ENCODE measurements at regions not wholly inside any gene's neighbourhood (a gene's known extent, or its start where the extent isn't known, plus 50 kb on each side); places are given as distances from the start of the nearest gene placed in this dataset.
A peak's percentile ranks its signal among the peaks of the same experiment; 100 is the strongest.

- H3F3A ChIP-seq (ENCODE audit: insufficient read depth, low read depth), result no peaks in the 10 kb centered on the region
- no peak overlapping the region for H3K4me2 ChIP-seq
- no peaks in the 10 kb centered on the region for H3K27me3 ChIP-seq (ENCODE audit: insufficient read depth, low read depth)
- POLR2A ChIA-PET (ENCODE audit: unreplicated experiment), result no interaction called here
- DNase-seq, result no peak
- no peaks in the 10 kb centered on the region for H3K79me2 ChIP-seq (ENCODE audit: low read depth)
- CTCF ChIA-PET, result no interaction called here
- H3K9me2 ChIP-seq (ENCODE audit: insufficient read depth), result no peaks in the 10 kb centered on the region
- H3K36me3 ChIP-seq (ENCODE audit: low read depth), result no peaks in the 10 kb centered on the region
- no peak overlapping the region for H2AFZ ChIP-seq
- H3K9me3 ChIP-seq (ENCODE audit: insufficient read depth, low read depth), result no peaks in the 10 kb centered on the region
- H4K20me1 ChIP-seq (ENCODE audit: insufficient read depth), result no peaks in the 10 kb centered on the region
- H3K4me3 ChIP-seq, result no peak overlapping the region
- intact Hi-C loops (cut with micrococcal nuclease; ENCODE audit: unreplicated experiment), result no loop called here
- H3K4me1 ChIP-seq (replicated peaks; ENCODE audit: insufficient read depth), result no peaks in the 10 kb centered on the region
- BruUV-seq (replicated peaks), result no TSS peak
- TF ChIP-seq EZH2 (IDR thresholded peaks at IDR 0.05; ENCODE audit: low read depth), result no peak
- TF ChIP-seq CTCF (conservative IDR thresholded peaks at IDR 0.05), result no peak
- no peak overlapping the region for H3K27ac ChIP-seq
Measured at GRCh38 chr10:56012101-56012500, 349.0 kb downstream of the ZWINT start.

DNA sequence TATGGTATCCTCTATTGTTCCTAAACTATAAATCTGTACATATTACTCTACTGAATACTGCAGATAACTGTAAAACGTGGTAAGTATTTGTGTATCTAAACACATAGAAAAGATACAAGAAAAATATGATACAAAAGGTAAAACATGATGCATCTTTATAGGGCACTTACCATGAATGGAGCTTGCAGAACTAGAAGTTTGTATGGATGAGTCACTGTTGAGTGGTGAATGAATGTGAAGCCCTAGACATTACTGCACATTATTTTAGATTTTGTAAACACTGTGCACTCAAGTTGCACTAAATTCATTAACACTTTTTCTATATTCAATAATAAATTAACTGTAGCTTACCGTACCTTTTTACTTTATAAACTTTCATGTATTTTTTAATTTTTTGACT is 357.5 kb downstream of the ZWINT start:
- Histone ChIP-seq H3K4me1 (replicated peaks; ENCODE audit: insufficient read depth) (no peaks in the 10 kb centered on the region), H3K9me2 (ENCODE audit: insufficient read depth) (no peaks in the 10 kb centered on the region), H3K27ac (no peak overlapping the region), H3K4me2 (no peak overlapping the region), H3K4me3 (no peak overlapping the region), H2AFZ (no peak overlapping the region), H3K79me2 (ENCODE audit: low read depth) (no peaks in the 10 kb centered on the region), H3K9me3 (ENCODE audit: insufficient read depth, low read depth) (no peaks in the 10 kb centered on the region), H4K20me1 (ENCODE audit: insufficient read depth) (no peaks in the 10 kb centered on the region), H3F3A (ENCODE audit: insufficient read depth, low read depth) (no peaks in the 10 kb centered on the region), H3K36me3 (ENCODE audit: low read depth) (no peaks in the 10 kb centered on the region), H3K27me3 (ENCODE audit: insufficient read depth, low read depth) (no peaks in the 10 kb centered on the region)
- intact Hi-C loops (cut with micrococcal nuclease; ENCODE audit: unreplicated experiment), result no loop called here
- POLR2A ChIA-PET (ENCODE audit: unreplicated experiment), result no interaction called here
- TF ChIP-seq EZH2 (IDR thresholded peaks at IDR 0.05; ENCODE audit: low read depth) (no peak), CTCF (conservative IDR thresholded peaks at IDR 0.05) (no peak)
- no peak for DNase-seq
- BruUV-seq (replicated peaks), result no TSS peak
- CTCF ChIA-PET, result no interaction called here

GRCh38 chr10:55989188-55989587 is 371.9 kb downstream of the ZWINT start:
- Histone ChIP-seq H3K27me3 (ENCODE audit: insufficient read depth, low read depth) (no peaks in the 10 kb centered on the region), H3K79me2 (ENCODE audit: low read depth) (no peaks in the 10 kb centered on the region), H3K4me1 (replicated peaks; ENCODE audit: insufficient read depth) (no peaks in the 10 kb centered on the region), H3K9me2 (ENCODE audit: insufficient read depth) (no peaks in the 10 kb centered on the region), H3F3A (ENCODE audit: insufficient read depth, low read depth) (no peaks in the 10 kb centered on the region), H2AFZ (no peak overlapping the region), H4K20me1 (ENCODE audit: insufficient read depth) (no peaks in the 10 kb centered on the region), H3K4me2 (no peak overlapping the region), H3K36me3 (ENCODE audit: low read depth) (no peaks in the 10 kb centered on the region), H3K9me3 (ENCODE audit: insufficient read depth, low read depth) (no peaks in the 10 kb centered on the region), H3K27ac (no peak overlapping the region), H3K4me3 (no peak overlapping the region)
- TF ChIP-seq CTCF (conservative IDR thresholded peaks at IDR 0.05) (peak; percentile 39; the same call in 1 of the 2 replicates), EZH2 (IDR thresholded peaks at IDR 0.05; ENCODE audit: low read depth) (no peak)
- DNase-seq, result no peak
- ChIA-PET POLR2A (ENCODE audit: unreplicated experiment) (no interaction called here), CTCF (no interaction called here)
- intact Hi-C loops (cut with micrococcal nuclease; ENCODE audit: unreplicated experiment), result no loop called here
- no TSS peak for BruUV-seq (replicated peaks)
